PFSK-1 (cell line): ENCODE measurements at regions not wholly inside any gene's neighbourhood (a gene's known extent, or its start where the extent isn't known, plus 50 kb on each side); places are given as distances from the start of the nearest gene placed in this dataset.

Experiments
- FOXP2 ChIP-seq: optimal IDR thresholded peaks from 2 replicates; pipeline ENCODE3; 2011; ENCODE audit warnings: borderline replicate concordance, control low read depth, inconsistent platforms; ENCODE audit not compliant: insufficient read depth; ENCODE audit errors: extremely low read length, extremely low read depth
- POLR2AphosphoS5 ChIP-seq: IDR thresholded peaks from 2 replicates; pipeline ENCODE4 v1.6.1; 2012; ENCODE audit warnings: low read depth, mild to moderate bottlenecking, control low read depth, low read length, moderate library complexity
- REST ChIP-seq, 2 experiments: IDR thresholded peaks; 2 replicates each; pipeline versions ENCODE4 v1.6.1 to v1.8.0; 2011 to 2012; ENCODE audit warnings: low read depth in 2 of 2, low read length in 2 of 2, control low read depth in 1 of 2, inconsistent platforms in 1 of 2, mild to moderate bottlenecking in 1 of 2, moderate library complexity in 1 of 2; ENCODE audit not compliant: insufficient read depth in 1 of 2
- SIN3A ChIP-seq: IDR thresholded peaks from 2 replicates; pipeline ENCODE4 v1.6.1; 2012; ENCODE audit warnings: mild to moderate bottlenecking, low read length, moderate library complexity, borderline replicate concordance; ENCODE audit not compliant: insufficient read depth

DNA sequence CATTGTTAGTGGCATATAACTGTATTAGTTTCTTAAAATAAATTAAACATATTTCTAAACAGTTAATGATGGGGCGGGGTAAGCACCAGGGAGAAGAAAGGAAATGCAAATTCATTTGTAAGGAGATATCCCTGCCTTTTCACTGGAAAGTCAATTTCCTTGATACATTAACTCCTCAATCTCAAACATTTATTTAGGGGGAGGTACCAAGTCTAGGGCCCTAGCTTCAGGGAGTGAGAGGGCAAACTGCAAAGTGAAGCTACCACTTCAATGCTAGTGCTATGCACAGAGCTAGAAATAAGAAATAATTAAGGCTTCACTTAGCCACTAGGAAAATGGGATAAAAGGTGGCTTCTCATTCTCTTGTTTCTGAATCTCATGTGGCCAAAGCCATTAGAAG lies 115.3 kb upstream of the FNDC3A start:
- TF ChIP-seq REST (IDR thresholded peaks at IDR 0.05; ENCODE audit: insufficient read depth in 1 of 2, low read depth in 2 of 2, low read length in 2 of 2) (no peak), POLR2AphosphoS5 (no peak), FOXP2 (no peak), SIN3A (no peak)
